ENCODE measurements at regions not wholly inside any gene's neighbourhood (a gene's known extent, or its start where the extent isn't known, plus 50 kb on each side); places are given as distances from the start of the nearest gene placed in this dataset.
A peak's percentile ranks its signal among the peaks of the same experiment; 100 is the strongest.

DNA sequence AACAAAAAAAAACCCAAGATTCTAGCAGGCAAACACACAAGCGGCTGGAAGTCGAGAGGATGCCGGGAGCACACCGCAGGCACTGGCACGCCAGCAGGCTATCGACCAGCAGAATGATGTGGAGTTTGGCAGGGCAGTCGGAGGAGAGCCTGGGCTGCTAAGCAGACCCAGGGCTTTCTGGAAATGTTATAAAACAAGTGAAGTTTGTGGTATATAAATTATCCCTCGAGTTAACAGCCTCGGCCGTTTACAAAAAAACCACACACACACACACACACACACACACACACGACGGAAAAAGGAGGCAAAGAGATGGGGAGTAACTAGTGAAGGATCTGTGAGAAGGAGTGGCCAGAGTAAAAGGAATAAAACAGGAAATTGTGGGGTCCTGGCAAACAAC lies 87.2 kb upstream of the IVNS1ABP start:
- H3K36me3 ChIP-seq (ENCODE audit: control insufficient read depth, low read depth, low read length), result no peaks in the 10 kb centered on the region
- no peaks in the 10 kb centered on the region for H3K27me3 ChIP-seq (ENCODE audit: control insufficient read depth, insufficient read depth, low read length)
- H3K9ac ChIP-seq (ENCODE audit: low read length), result no peak overlapping the region
- H3K4me3 ChIP-seq (ENCODE audit: low read length), result no peak overlapping the region
- peaks cover 11% of the 10 kb centered on the region for H3K4me1 ChIP-seq (ENCODE audit: control insufficient read depth, low read depth, low read length)
- no peak overlapping the region for H3K27ac ChIP-seq (ENCODE audit: low read length)
- no peaks in the 10 kb centered on the region for H3K9me3 ChIP-seq (ENCODE audit: control insufficient read depth, low read depth, low read length)

DNA sequence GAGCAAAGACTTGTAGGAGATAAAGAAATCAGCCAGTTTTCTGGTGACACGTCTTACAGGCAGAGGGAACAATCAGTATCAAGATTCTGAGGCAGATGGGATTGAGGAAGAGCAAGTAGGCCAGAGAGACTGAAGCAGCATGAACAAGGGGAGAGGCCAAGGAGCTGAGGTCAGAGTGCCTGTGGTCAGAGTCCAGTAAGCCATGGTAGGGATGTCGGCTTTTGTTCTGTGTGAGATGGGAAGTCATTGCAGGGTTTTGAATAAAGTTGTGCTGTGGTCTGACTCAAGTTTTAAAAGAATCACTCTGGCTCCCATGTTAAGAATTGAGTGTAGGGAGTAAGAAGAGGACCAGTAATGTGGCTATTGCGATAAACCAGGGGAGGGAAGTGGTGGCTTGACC lies 85.9 kb upstream of the IVNS1ABP start:
- Histone ChIP-seq H3K9me3 (ENCODE audit: control insufficient read depth, low read depth, low read length) (no peaks in the 10 kb centered on the region), H3K27ac (ENCODE audit: low read length) (no peak overlapping the region), H3K4me1 (ENCODE audit: control insufficient read depth, low read depth, low read length) (peaks cover 11% of the 10 kb centered on the region), H3K9ac (ENCODE audit: low read length) (no peak overlapping the region), H3K36me3 (ENCODE audit: control insufficient read depth, low read depth, low read length) (no peaks in the 10 kb centered on the region), H3K4me3 (ENCODE audit: low read length) (no peak overlapping the region), H3K27me3 (ENCODE audit: control insufficient read depth, insufficient read depth, low read length) (no peaks in the 10 kb centered on the region)

GRCh38 chr1:185401019-185401418 lies 84.0 kb upstream of the IVNS1ABP start:
- Histone ChIP-seq H3K9me3 (ENCODE audit: control insufficient read depth, low read depth, low read length) (no peaks in the 10 kb centered on the region), H3K36me3 (ENCODE audit: control insufficient read depth, low read depth, low read length) (no peaks in the 10 kb centered on the region), H3K27ac (ENCODE audit: low read length) (peak overlapping the region; percentile 74), H3K27me3 (ENCODE audit: control insufficient read depth, insufficient read depth, low read length) (no peaks in the 10 kb centered on the region), H3K4me3 (ENCODE audit: low read length) (no peak overlapping the region), H3K4me1 (ENCODE audit: control insufficient read depth, low read depth, low read length) (peaks cover 11% of the 10 kb centered on the region), H3K9ac (ENCODE audit: low read length) (no peak overlapping the region)

GRCh38 chr1:185400052-185400451 lies 83.0 kb upstream of the IVNS1ABP start:
- Histone ChIP-seq H3K9me3 (ENCODE audit: control insufficient read depth, low read depth, low read length) (no peaks in the 10 kb centered on the region), H3K27me3 (ENCODE audit: control insufficient read depth, insufficient read depth, low read length) (no peaks in the 10 kb centered on the region), H3K4me1 (ENCODE audit: control insufficient read depth, low read depth, low read length) (peaks cover 11% of the 10 kb centered on the region), H3K9ac (ENCODE audit: low read length) (no peak overlapping the region), H3K36me3 (ENCODE audit: control insufficient read depth, low read depth, low read length) (no peaks in the 10 kb centered on the region), H3K27ac (ENCODE audit: low read length) (no peak overlapping the region), H3K4me3 (ENCODE audit: low read length) (no peak overlapping the region)

DNA sequence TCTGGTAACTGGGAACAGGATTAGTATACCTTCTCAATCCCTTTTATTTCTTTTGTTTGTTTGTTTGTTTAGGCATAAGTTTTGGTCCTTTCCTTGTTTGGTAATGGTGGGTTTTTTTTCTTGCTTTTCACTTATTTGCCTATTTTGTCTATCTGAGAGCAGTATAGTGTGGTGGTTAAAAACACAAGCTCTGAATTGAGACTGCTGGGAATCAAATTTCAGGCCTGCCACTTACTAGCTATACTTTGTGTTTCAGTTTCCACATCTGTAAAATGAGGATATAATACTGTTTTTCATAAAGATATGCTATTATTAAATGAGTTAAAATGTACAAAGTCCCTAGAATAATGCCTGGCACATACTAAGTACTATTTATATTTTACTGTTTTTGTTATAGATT lies 81.6 kb upstream of the IVNS1ABP start:
- H3K4me1 ChIP-seq (ENCODE audit: control insufficient read depth, low read depth, low read length), result peaks cover 11% of the 10 kb centered on the region
- no peaks in the 10 kb centered on the region for H3K27me3 ChIP-seq (ENCODE audit: control insufficient read depth, insufficient read depth, low read length)
- no peak overlapping the region for H3K27ac ChIP-seq (ENCODE audit: low read length)
- H3K9me3 ChIP-seq (ENCODE audit: control insufficient read depth, low read depth, low read length), result no peaks in the 10 kb centered on the region
- H3K4me3 ChIP-seq (ENCODE audit: low read length), result no peak overlapping the region
- no peaks in the 10 kb centered on the region for H3K36me3 ChIP-seq (ENCODE audit: control insufficient read depth, low read depth, low read length)
- H3K9ac ChIP-seq (ENCODE audit: low read length), result no peak overlapping the region

DNA sequence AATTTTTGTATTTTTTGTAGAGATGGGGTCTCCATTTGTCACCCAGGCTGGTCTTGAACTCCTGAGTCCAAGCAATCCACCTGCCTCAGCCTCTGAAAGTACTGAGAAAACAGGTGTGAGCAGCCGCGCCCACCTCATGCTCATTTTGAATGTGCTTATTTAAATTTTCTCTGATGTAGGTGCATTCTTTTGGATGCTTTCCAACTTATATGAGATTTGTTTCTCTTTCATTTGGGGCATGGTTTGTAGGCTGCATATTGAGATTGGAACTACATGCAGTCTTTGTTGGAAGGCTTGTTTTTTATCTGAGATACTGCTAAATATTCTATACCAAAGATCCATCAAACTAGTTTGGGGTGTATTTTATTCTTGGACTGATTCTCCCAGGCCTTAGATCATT lies 81.0 kb upstream of the IVNS1ABP start:
- H3K4me1 ChIP-seq (ENCODE audit: control insufficient read depth, low read depth, low read length), result peaks cover 11% of the 10 kb centered on the region
- H3K9ac ChIP-seq (ENCODE audit: low read length), result no peak overlapping the region
- no peaks in the 10 kb centered on the region for H3K36me3 ChIP-seq (ENCODE audit: control insufficient read depth, low read depth, low read length)

DNA sequence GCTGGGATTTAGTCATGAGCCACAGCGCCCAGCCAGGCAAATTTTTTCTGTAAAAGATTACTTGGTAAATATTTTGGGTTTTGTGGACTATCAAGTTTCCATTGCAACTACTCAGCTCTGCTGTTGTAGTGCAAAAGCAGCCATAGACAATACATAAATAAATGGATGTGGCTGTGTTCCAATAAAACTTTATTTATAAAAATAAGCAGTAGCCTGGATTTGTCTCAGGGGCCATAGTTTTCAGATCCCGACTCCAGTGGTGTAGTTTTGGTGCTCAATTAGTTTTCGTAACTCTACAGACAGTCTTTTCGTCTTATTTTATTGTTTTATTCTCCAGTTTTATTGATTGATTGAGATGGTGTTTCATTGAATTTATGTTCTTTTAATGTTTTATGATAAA lies 80.1 kb upstream of the IVNS1ABP start:
- Histone ChIP-seq H3K27me3 (ENCODE audit: control insufficient read depth, insufficient read depth, low read length) (no peaks in the 10 kb centered on the region), H3K9me3 (ENCODE audit: control insufficient read depth, low read depth, low read length) (no peaks in the 10 kb centered on the region), H3K4me1 (ENCODE audit: control insufficient read depth, low read depth, low read length) (peaks cover 11% of the 10 kb centered on the region), H3K36me3 (ENCODE audit: control insufficient read depth, low read depth, low read length) (no peaks in the 10 kb centered on the region), H3K4me3 (ENCODE audit: low read length) (no peak overlapping the region), H3K27ac (ENCODE audit: low read length) (no peak overlapping the region), H3K9ac (ENCODE audit: low read length) (no peak overlapping the region)

More for the DNA sequence above, 81.0 kb upstream of the IVNS1ABP start:
- H3K27ac ChIP-seq (ENCODE audit: low read length), result no peak overlapping the region
- no peaks in the 10 kb centered on the region for H3K27me3 ChIP-seq (ENCODE audit: control insufficient read depth, insufficient read depth, low read length)
- no peak overlapping the region for H3K4me3 ChIP-seq (ENCODE audit: low read length)
- H3K9me3 ChIP-seq (ENCODE audit: control insufficient read depth, low read depth, low read length), result no peaks in the 10 kb centered on the region

- Histone ChIP-seq H3K4me1 (ENCODE audit: control insufficient read depth, low read depth, low read length) (peaks cover 5% of the 10 kb centered on the region), H3K9ac (ENCODE audit: low read length) (no peak overlapping the region), H3K9me3 (ENCODE audit: control insufficient read depth, low read depth, low read length) (no peaks in the 10 kb centered on the region), H3K36me3 (ENCODE audit: control insufficient read depth, low read depth, low read length) (no peaks in the 10 kb centered on the region), H3K4me3 (ENCODE audit: low read length) (no peak overlapping the region), H3K27ac (ENCODE audit: low read length) (no peak overlapping the region), H3K27me3 (ENCODE audit: control insufficient read depth, insufficient read depth, low read length) (no peaks in the 10 kb centered on the region)
These were observed 79.1 kb upstream of the IVNS1ABP start for GRCh38 chr1:185396126-185396525.

DNA sequence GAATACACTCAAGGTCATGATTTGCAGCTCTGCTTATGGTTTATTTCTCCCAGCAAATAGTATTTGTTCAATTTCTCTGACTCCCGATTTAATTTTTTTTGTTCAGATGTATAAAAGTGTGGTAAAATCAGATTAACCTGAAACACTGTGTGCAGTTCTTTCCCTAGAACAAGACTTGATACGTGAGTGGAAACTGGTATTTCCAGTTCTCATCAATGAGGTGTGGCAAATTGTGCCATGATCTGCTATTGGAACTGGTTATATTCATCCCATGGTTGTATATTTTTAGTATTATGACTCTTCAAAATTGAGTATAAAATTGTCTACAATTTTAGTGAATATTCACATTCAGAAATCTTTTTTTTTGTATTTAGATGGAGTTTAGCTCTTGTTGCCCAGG lies 76.8 kb upstream of the IVNS1ABP start:
- Histone ChIP-seq H3K27ac (ENCODE audit: low read length) (no peak overlapping the region), H3K36me3 (ENCODE audit: control insufficient read depth, low read depth, low read length) (no peaks in the 10 kb centered on the region), H3K9ac (ENCODE audit: low read length) (no peak overlapping the region), H3K9me3 (ENCODE audit: control insufficient read depth, low read depth, low read length) (no peaks in the 10 kb centered on the region), H3K4me3 (ENCODE audit: low read length) (no peak overlapping the region), H3K27me3 (ENCODE audit: control insufficient read depth, insufficient read depth, low read length) (no peaks in the 10 kb centered on the region), H3K4me1 (ENCODE audit: control insufficient read depth, low read depth, low read length) (no peaks in the 10 kb centered on the region)

DNA sequence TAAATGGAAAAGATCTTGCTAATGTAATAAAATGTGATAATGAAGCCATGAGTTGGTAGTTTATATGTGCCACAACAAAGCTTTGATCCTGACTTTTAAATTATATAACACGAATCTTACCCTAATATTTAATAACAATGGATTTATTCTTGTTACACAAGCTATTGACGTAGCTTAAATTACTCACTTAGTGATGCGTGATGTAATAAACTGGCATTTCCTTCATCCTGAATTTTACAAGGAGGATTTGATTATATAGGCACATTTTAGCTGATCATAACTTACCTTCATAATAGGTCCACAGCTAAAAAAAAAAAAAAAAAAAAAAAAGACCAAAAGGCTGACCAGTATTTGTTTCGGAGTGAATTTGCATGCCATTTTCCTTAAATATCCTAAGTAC lies 76.2 kb upstream of the IVNS1ABP start:
- H3K27me3 ChIP-seq (ENCODE audit: control insufficient read depth, insufficient read depth, low read length), result no peaks in the 10 kb centered on the region
- H3K9ac ChIP-seq (ENCODE audit: low read length), result no peak overlapping the region
- H3K9me3 ChIP-seq (ENCODE audit: control insufficient read depth, low read depth, low read length), result no peaks in the 10 kb centered on the region
- H3K27ac ChIP-seq (ENCODE audit: low read length), result no peak overlapping the region
- H3K36me3 ChIP-seq (ENCODE audit: control insufficient read depth, low read depth, low read length), result no peaks in the 10 kb centered on the region
- H3K4me1 ChIP-seq (ENCODE audit: control insufficient read depth, low read depth, low read length), result no peaks in the 10 kb centered on the region
- H3K4me3 ChIP-seq (ENCODE audit: low read length), result no peak overlapping the region

DNA sequence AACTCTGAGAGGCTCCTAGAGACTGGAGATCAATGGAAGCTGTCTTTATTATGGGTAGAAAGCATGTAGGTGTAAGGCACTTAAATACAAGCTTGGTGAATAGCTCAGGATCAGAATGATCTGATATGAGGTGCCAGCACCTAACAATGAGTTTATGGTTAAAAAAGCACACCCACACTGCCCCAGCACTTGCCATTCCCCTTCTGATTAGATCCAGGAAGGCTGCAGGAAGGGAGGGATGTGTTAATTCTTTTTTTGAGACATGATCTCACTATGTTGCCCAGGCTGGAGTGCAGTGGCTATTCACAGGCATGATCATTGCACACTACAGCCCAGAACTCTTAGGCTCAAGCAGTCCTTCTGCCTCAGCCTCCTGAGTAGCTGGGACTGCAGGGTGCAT lies 71.8 kb upstream of the IVNS1ABP start:
- H3K4me3 ChIP-seq (ENCODE audit: low read length), result no peak overlapping the region
- H3K27me3 ChIP-seq (ENCODE audit: control insufficient read depth, insufficient read depth, low read length), result no peaks in the 10 kb centered on the region
- H3K36me3 ChIP-seq (ENCODE audit: control insufficient read depth, low read depth, low read length), result no peaks in the 10 kb centered on the region
- H3K9ac ChIP-seq (ENCODE audit: low read length), result no peak overlapping the region
- no peaks in the 10 kb centered on the region for H3K4me1 ChIP-seq (ENCODE audit: control insufficient read depth, low read depth, low read length)
- H3K27ac ChIP-seq (ENCODE audit: low read length), result no peak overlapping the region
- H3K9me3 ChIP-seq (ENCODE audit: control insufficient read depth, low read depth, low read length), result no peaks in the 10 kb centered on the region

DNA sequence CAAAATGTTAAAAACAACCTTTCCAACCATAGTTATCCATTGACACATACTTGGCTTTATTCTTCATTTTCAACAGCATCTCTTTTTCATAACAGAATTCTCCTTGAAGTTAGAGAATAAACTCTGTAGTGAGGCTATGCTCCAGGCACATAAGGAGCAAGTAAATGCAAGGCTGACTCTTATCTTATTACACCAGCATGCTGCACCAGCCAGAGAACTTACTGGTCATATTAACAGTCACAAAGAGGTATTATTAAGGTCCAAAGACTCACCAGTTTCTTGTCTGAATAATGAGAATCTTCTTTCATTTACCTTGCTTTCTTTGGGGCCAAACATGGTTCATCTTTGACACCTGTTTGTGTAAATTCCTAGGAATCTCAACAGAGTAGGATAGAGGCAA lies 71.3 kb upstream of the IVNS1ABP start:
- no peaks in the 10 kb centered on the region for H3K4me1 ChIP-seq (ENCODE audit: control insufficient read depth, low read depth, low read length)
- H3K27me3 ChIP-seq (ENCODE audit: control insufficient read depth, insufficient read depth, low read length), result no peaks in the 10 kb centered on the region
- H3K9me3 ChIP-seq (ENCODE audit: control insufficient read depth, low read depth, low read length), result no peaks in the 10 kb centered on the region
- H3K36me3 ChIP-seq (ENCODE audit: control insufficient read depth, low read depth, low read length), result no peaks in the 10 kb centered on the region
- H3K27ac ChIP-seq (ENCODE audit: low read length), result no peak overlapping the region
- H3K4me3 ChIP-seq (ENCODE audit: low read length), result no peak overlapping the region
- H3K9ac ChIP-seq (ENCODE audit: low read length), result no peak overlapping the region
